ENCODE measurements at regions not wholly inside any gene's neighbourhood (a gene's known extent, or its start where the extent isn't known, plus 50 kb on each side); places are given as distances from the start of the nearest gene placed in this dataset.

DNA sequence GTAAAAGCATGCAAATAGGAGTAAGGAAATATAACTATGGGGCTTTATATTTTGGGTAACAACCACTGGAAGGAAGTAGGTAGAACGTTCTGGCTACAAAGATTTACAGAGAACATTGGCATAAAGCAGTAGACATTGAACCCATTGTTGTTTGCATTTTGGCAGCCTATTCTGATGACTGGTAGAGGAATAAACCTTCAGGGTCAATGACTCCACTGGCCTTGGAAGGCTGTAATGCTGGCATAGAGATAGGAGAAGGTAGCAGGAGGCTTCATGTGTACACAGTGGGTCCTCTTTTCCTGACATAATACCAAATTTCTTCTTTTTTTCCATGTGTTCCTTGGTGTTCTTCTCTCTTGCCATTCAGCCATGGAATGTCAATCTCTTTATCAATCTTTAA is 462.8 kb upstream of the ZNF462 start:
- no peak for TF ChIP-seq POLR2A (IDR thresholded peaks at IDR 0.05; ENCODE audit: low read length)
- no peak for TF ChIP-seq GATA1 (IDR thresholded peaks at IDR 0.05; ENCODE audit: low read depth, low read length)
